ENCODE measurements at regions not wholly inside any gene's neighbourhood (a gene's known extent, or its start where the extent isn't known, plus 50 kb on each side); places are given as distances from the start of the nearest gene placed in this dataset.

GRCh38 chr10:31606841-31607240 lies 287.8 kb downstream of the ZEB1 start:
- TF ChIP-seq CTCF (IDR thresholded peaks at IDR 0.05) (no peak), POLR2A (IDR thresholded peaks at IDR 0.05) (no peak)
